ENCODE measurements at regions not wholly inside any gene's neighbourhood (a gene's known extent, or its start where the extent isn't known, plus 50 kb on each side); places are given as distances from the start of the nearest gene placed in this dataset.
A peak's percentile ranks its signal among the peaks of the same experiment; 100 is the strongest.

DNA sequence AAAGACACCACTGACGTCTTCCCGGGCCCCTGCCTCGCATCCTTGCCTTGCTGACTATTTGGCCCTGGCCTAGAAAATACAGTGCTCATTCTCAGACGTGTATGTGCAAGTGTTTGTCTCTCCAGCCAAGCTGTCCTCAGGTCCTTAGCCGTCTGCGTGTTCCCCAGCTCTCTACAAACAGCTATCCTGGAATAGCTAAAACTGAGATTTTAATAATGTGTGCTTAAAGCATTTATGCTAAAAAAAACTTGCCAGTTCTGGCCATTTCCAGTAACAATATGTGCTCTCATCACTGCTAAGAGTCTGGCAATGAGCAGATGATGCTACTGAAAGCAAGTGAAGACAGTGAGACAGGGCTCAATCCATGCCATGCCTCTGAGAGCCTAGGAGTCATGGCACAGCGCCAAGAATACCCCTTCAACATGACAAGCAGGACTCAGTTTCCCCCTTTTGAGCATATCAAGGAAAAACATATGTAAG lies 55.7 kb downstream of the IRF2BP2 start:
- no peak for DNase-seq (ENCODE audit: low read depth)

DNA sequence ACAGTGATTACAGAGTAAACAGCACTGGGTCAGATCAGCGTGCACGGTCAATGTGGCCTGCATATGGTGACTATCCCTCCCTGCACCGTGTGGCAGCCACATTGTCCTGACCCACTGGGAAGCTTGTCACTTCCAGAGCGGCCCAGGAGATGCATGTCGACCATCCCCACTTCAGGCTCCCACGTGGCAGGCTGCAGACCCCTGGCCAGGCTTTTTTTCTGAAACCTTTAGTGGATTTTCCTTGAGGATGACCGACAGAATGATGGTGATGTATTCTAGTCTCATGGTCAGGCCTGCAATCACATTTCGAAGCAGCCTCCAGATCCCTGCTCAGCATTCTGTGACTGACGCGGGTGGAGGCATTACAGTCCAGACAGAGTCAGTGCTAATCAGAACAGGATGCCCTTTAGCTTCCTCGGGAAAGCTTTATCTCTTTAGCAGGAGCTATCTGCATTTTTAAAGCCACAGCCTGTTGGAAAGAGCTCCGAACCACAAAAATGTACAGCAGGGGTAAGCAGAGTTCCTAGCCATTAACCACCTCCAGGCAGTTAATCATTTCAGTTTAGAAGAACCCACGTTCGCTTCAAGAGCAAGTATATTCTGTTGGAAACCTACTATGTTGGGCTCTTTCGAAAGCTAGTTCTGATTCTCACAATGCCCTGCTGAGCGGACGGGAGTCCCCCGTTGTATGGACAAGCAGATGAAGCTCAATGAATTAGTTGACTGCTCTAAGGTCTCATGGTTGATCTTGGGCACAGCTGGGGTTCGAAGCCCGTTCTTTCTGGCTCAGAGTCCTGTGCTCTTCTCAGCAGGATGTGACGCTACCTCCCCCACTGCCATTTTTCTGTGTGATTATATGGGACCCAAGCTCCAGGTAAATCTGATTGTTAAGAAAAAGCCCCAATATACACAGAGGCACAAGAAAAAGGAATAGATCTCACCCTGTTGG lies 56.5 kb downstream of the IRF2BP2 start:
- DNase-seq (ENCODE audit: low read depth) = no peak

DNA sequence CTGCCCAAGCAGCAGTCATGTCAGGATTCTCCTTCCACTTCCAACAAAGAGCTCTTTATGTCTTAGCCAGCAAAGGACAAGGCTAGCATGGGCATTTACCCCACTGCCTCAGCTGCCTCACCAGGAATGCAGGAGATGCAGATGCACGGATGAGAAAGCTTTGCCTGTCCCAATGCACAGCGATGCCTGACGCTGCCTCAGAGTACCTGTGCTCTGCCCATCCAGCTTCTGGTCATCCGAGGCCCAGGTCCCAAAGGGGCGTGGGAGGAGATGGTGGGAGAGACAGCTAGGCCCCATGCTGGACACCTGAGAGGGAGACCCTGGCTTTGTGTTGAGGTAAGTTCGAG lies 59.0 kb downstream of the IRF2BP2 start:
- no peak for DNase-seq (ENCODE audit: low read depth)

DNA sequence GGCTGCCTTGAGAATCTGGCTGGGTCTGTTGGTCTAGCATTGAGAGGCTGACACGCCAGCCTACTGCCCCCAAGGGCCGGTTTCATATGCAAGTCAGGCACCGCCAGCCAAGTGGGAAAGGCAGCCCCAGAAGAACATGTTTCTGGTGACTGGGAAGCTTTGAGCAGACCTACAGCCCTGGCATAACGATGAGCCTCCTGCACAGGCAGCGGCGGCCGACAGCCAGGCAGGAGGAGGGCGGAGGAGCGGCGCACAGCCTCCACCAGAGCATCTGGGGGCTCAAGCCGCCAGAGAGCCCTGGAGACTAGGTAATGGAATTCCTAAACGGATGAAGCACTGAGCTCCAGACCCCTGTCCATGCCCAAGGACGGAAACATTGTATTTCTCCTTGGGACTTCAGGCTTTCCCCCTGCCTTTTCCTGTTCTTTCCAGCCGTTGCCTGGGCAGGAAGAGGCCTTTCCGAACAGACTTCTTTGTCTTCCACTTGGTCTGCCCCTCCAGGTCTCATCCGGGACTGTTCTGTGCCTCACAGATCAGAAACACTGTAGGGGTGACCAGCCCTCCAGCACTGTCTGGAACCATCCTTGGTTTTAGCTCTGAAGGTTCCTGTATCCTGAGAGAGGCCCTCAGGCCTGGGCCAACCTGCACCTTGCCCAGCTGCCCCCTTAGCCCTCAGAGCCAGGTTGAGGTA lies 59.5 kb downstream of the IRF2BP2 start:
- DNase-seq (ENCODE audit: low read depth) = no peak

DNA sequence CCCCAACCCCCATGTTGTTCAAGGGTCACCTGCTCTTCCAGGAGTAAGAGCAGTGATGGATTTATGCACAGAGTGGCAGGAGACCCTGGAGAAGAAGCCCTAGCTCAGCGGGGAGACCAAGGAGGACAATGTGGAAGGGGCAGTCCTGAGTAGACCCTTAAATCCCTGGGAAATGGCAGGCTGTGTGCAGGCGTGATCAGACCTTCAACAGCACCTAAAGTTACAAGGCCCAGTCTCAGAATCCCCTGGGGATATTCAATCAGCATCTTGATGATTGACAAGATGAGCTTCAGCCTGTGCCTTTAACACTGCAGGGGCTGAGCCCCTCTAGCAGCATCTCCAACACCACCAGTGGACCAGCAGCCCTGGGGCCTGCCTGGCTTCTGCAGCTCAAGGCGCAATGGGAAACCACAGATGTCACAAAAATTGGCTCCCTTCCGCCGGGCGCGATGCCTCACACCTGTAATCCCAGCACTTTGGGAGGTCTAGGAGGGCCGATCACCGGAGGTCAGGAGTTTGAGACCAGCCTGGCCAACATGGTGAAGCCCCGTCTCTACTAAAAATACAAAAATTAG lies 60.4 kb downstream of the IRF2BP2 start:
- DNase-seq (ENCODE audit: low read depth) = no peak

DNA sequence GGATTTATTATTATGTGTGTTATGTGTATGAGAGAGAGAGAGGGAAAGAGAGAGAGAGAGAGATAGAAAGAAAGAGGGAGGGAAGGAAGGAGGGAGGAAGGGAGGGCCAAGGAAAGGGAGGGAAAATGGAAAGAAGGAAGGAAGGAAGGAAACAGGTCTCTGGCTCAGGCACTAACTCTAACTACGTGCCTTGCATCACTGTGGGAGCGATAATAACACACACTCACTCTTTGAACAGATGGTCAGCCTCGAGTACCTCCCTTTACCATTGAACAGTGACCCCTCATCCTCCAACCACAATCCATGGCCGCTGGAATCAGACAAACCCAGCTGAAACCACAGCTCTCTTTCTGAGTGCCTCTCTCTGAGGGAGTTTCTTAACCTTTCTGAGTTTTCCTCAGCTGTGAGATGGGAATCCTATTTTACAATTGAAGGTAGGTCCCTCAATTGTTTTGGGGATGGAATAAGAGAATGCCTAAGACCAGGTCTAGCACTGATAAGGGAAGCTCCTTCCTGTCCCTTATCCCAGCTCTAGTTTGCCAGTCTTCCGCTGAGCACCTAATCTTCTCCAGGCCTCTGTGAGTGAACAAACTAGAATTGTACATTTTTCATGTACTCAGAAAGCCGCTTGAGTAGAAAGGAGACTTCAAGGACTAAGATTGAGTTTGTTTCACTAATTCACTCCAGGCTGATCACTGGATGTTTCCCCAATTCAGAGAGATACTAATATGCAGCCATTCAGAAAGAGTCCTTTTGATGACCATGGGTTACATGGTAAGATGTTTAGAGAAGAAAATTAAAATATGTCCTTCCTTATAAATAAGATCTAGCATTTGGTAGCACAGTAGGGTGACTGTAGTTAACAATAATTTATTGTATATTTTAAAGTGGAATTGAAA lies 62.8 kb downstream of the IRF2BP2 start:
- DNase-seq (ENCODE audit: low read depth) = no peak

DNA sequence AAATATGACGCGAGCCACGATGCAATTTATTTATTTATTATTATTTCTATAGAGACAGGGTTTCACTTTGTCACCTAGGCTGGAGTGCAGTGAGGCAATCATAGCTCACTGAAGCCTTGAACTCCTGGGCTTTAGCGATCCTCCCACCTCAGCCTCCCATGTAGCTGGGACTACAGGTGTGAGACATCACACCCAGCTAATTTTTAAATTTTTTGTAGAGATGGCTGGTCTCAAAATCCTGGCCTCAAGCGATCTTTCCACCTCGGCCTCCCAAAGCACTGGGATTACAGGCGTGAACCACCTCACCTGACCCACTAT lies 63.6 kb downstream of the IRF2BP2 start:
- DNase-seq (ENCODE audit: low read depth) = no peak

DNA sequence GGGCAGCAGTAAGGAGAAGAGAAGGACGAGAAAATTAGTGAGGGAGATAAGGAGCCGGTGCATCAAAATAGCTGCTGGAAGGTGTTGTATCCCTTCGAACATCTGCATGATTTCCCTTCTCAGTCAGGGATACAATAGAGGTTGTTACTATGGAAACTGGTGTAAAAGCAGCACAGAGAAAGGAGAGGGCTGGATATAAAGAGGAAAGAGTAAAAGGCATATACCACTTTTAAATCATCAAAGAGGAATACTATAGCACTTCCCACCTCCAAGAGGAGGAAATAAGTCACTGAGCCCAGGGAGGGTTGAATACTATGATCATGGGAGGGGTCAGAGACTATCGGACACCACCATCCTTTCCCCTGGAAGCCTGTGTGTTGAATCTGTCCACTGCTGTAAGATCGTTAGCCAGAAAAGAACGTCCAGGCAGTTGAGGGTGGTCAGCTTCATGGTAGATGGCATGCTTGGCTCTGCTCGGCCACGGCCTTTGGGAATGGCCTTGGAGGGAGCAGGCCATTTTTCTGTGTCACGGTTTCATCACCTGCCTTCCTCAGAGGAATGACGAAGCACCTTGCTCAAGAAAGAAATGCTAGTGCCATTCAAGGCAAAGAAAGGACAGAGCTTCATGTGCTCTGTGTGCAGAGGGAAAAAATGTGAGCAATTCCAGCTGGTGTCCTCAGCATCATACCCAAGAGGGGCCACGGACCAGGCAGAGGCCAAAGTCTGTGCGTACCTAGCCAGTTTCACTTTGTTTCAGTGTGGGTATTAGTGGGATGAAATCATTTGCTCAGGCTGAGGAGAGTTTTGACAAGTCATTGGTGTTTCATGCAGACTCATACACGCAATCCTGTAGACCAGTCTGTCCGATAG lies 64.2 kb downstream of the IRF2BP2 start:
- DNase-seq (ENCODE audit: low read depth) = no peak

DNA sequence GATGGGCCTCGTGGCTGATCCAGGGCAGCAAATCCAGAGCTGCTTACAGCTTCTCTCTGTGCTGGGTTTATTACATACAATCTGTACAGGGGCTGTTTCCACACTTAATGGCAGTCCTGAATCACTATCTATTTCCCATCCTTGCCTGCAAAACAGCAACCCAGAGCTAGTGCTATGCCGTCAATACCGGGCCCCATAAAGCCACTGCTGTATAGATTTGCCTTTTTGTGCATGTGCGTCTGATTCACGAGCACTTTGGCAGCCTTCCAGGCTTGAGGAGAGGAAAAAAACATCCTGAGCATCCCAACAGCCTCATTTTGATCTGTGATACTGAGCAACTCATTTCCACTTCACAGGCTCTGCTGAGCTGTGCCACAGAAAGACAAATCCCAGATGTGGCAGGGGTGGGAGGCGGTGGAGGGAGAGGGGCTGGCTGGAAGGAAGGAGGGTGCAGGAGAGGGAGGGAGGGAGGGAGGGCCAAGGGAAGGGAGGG lies 65.2 kb upstream of the TARBP1 start:
- DNase-seq (ENCODE audit: low read depth) = peak; percentile 89

DNA sequence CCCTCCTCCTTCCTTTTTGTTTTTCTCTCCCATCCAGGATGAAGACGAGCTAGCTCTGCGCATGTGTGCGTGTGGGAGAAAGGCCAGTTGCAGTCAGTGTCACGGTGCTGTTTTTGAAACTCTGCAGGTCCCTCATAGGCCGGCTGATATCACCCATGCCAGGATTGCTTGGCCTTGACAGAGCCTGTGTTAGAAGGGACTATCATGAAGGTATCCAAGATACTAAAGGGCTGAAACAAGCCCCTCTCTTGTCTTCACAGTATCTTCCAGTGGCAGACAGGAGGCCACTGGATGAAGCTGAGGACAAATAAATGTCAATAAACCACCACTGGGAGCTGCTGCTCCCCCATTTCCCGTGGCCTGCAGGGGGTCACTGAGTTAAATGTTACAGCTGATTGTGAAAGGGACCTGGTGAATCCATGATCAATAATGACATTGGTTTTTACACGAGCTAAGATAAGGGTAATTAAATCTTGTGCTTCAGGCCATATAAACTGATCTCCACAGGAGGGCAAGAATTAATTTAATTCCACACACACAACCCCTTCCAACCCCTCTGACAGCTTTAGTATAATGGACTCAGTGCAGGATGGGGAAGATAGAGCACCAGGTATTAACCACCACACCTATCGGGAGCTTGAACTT lies 64.6 kb upstream of the TARBP1 start:
- DNase-seq (ENCODE audit: low read depth) = no peak

DNA sequence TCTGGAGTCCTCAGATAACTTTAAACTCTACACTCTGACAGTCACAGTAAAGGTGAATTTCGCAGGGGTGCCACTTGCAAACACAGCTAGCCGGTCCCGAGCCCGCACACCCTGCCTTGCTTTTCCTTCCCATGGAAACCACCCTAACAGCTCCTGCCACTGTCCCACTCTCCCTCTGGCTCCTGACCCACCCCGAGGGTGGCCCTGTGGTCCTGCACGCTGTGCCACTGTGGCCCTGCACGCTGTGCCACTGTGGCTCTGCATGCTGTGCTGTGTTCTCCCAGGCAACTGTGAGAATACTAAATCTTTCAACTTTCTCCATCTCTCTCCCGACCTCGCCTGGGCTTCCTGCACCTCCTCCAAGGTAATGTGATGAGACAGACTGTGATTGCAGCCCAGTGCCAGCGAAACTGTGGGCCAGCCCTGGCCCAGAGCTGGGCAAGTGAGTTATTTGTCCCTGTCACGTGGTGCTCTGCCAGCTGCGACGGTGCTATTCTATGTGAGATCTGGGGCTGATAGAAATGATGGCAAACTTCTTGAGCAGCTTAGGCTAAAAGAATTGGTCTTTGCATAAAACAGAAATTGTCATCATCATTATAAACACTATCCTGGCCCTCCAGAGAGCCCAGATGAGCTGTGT lies 63.4 kb upstream of the TARBP1 start:
- DNase-seq (ENCODE audit: low read depth) = no peak

DNA sequence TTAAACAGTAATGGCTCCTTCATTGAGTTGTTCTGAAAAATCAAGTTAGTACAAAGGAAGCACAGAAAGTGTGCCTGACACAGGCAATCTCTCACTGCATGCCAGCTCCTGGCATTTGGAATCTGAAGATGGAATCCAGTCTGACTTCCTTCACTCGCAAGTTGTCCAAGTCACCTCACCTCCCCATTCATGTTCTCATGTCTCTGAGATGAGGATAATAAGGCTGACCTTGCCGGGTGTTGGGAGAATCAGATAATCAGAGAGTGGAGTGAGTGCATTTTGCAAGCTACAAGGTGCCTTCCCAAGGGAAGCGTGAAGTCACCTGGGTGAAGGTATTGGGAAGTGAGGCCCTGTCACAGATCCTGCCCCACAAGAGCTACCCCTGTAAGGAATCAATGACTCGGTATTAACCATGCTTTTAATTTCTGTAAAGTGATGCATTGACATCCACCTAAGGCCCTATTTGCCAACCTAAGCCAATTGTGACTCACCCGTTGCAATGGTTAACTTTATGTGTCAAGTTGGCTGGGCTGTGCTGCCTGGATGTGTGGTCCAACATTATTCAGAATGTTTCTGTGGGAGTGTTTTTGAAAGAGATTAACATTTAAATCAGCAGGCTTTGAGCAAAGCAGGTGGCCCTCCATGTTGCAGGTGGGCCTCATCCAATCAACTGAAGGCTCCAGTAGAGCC lies 62.5 kb upstream of the TARBP1 start:
- DNase-seq (ENCODE audit: low read depth) = no peak

DNA sequence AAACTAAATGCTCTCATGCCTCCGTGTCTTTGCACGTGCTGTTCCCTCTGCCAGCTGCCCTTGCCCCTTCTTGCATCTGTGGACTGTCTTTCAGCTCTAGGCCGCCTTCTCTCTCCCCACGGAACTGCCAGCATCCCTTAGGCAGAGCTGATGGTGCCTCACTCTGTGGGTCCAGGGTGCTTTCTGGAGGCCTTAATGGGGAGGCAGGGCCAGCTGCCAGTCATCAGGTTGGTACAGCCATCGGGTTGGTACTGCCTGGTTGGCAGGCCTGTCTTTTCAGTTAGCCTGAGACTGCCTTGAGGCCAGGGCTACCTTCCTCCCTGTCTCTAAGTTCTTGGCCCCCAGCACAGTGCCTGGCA lies 61.4 kb upstream of the TARBP1 start:
- DNase-seq (ENCODE audit: low read depth) = no peak

DNA sequence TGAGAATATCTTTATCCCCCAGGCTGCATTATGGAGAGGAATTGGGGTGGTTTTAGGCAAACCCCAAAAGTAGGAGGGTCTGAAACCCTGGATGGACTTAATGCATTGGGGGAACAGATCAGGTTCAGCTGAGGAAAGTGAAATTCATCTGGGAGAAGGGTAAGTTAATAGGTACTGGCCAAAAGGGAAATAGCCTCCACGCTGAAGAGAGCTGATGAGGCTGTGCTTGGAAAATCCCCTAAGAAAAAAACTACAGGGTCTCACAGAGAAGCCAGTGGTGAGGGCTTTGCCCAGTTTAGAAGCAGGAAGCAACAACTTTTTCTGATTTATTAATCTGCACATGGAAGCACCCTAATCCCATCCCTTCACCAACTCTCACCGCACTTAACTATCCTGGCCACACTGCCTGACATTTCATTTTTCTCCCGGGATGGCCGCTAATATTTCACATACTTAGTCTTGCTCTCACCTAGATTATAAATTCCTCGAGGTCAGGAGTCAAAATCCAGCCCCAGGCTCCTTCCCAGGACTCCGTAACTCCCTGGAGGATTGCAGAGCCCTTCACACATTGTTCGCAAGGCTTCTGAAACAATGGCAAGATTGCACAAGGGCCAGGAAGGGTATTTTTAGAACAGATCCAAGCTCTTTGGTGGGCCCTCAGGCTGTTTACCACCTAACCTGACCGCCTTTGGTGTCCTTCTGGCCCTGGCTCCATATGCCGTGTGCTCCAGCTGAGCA lies 60.9 kb upstream of the TARBP1 start:
- no peak for DNase-seq (ENCODE audit: low read depth)

DNA sequence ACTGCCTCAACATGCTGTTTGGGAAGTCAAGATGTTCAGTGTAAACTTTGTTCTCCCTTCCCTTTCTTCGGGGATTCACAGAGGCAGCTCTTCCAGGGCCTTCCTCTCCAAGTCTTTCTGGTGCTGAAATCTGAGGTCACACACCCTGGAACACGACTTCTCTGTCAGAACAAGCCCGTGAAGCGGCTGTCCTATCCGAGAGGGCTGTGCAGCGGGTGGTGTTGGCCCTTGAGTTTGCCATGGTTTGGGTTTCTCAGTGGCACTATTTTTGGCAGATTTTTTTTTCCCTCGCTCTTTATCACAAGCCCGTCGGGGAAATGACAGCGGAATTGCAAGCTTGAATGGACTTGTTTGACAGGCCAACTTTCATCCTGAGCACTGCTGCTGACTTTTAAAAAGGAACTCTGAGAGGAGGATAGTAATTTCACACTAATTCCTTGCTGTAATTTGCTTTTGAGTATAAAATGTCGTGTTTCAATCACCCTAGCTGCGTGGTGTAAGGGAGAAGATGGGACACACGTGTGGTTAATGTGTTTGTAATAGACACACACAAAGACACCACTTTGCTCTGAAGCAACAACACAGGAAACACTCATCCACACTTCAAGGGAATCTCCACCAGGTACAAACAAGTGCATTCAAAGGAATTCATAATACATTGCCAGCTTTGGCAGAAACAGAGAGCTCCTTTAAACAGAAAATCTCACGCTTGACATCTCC lies 60.1 kb upstream of the TARBP1 start:
- no peak for DNase-seq (ENCODE audit: low read depth)

DNA sequence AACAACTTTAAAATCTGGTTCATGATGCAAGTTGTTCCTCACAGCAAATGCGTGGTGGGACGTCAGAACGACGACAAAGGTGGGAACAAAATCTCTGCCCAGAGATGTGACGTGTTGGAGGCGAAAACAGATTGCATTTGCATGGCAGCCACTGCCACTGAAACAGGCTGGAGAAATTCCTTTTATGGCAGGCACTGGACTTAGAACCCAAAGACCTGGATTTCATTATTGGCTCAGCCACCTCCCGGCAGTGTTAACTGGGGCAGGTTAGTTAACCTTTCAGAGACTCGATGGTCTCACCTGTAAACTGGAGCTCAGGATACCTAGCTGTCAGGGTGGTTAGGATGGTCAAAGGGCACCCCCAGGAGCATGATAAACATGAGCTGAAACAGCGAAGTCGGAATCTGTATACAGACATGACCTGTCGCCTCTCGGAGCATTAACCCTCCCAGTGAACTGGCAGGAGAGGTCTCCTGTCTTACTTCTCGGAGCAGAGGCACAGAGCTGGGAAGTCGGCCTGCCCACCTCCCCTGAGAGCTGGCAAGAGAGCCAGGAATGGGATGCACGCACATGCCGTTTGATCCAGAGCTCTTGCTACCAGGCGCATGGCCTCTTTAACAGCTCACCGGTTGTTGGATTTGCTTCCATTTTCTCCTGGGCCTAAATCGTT lies 59.2 kb upstream of the TARBP1 start:
- DNase-seq (ENCODE audit: low read depth) = no peak

DNA sequence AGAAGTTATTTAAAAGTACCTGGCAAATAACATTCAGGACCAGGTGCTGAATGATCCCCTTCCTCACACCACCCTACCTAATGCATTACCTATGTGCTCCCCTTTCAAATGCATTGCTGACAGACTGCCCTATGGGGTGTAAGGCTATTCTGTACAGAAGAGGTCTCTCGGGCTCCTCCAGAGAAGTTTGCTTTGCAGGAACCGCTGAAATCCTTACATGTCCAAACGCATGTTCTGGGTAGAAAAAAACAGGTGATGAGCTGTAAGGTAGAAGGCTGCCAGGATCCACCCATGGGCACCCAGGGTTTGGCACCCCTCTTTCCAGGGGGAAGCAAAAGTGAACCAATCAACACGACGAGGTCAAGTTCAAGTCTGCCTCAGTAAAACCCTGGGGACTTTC lies 58.3 kb upstream of the TARBP1 start:
- DNase-seq (ENCODE audit: low read depth) = no peak

DNA sequence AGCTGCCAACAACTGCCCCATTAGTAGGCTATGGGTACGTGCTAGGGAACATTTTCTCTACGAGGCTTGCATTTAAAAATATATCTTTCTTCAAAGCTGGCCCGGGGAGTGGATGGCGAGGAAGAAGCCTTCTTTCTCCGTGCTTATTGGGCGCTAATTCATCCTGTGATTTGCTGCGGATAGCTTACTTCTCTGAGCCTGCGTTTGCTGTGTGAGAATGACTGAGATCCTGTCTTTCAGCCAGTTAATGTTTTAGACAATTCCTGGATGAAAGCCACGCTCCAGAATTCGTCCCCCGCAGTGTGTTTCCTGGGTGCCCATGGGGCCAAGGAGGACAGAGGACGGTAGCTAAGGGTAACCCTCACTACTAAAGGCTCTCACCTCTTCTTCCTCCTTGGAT lies 57.8 kb upstream of the TARBP1 start:
- DNase-seq (ENCODE audit: low read depth) = no peak
